ENCODE measurements at regions not wholly inside any gene's neighbourhood (a gene's known extent, or its start where the extent isn't known, plus 50 kb on each side); places are given as distances from the start of the nearest gene placed in this dataset.

GRCh38 chr18:30039201-30039600, 1003.3 kb downstream of the DSC3 start:
- ChIA-PET CTCF (no interaction called here), POLR2A (ENCODE audit: low non-redundant PET) (no interaction called here)
- Histone ChIP-seq H3K9me3 (ENCODE audit: low read depth, low read length, poor library complexity, severe bottlenecking) (no peaks in the 10 kb centered on the region), H3K36me3 (ENCODE audit: insufficient read depth, low read length, poor library complexity, severe bottlenecking) (no peaks in the 10 kb centered on the region), H3K27me3 (replicated peaks; ENCODE audit: insufficient read depth, low read depth, low read length, poor library complexity) (no peaks in the 10 kb centered on the region), H3K4me3 (ENCODE audit: low read depth, low read length, poor library complexity, severe bottlenecking) (no peak overlapping the region), H3K27ac (ENCODE audit: low read depth, low read length, poor library complexity, severe bottlenecking) (no peak overlapping the region), H3K4me1 (ENCODE audit: insufficient read depth, low read length, poor library complexity, severe bottlenecking) (no peaks in the 10 kb centered on the region)
- intact Hi-C loops (cut with micrococcal nuclease; ENCODE audit: unreplicated experiment) = no loop called here
- no TSS peak for BruUV-seq (replicated peaks)
- no peak for TF ChIP-seq CTCF (conservative IDR thresholded peaks at IDR 0.05; ENCODE audit: low read depth, low read length)
- no peak for DNase-seq (ENCODE audit: low spot score)

GRCh38 chr18:30034818-30035217, 1007.7 kb downstream of the DSC3 start:
- H3K27ac ChIP-seq (ENCODE audit: low read depth, low read length, poor library complexity, severe bottlenecking) = no peak overlapping the region
- intact Hi-C loops (cut with micrococcal nuclease; ENCODE audit: unreplicated experiment) = no loop called here
- no TSS peak for BruUV-seq (replicated peaks)
- no peaks in the 10 kb centered on the region for H3K4me1 ChIP-seq (ENCODE audit: insufficient read depth, low read length, poor library complexity, severe bottlenecking)
- H3K27me3 ChIP-seq (replicated peaks; ENCODE audit: insufficient read depth, low read depth, low read length, poor library complexity) = no peaks in the 10 kb centered on the region
- DNase-seq (ENCODE audit: low spot score) = no peak
- no peaks in the 10 kb centered on the region for H3K9me3 ChIP-seq (ENCODE audit: low read depth, low read length, poor library complexity, severe bottlenecking)
- no peaks in the 10 kb centered on the region for H3K36me3 ChIP-seq (ENCODE audit: insufficient read depth, low read length, poor library complexity, severe bottlenecking)
- TF ChIP-seq EZH2 (IDR thresholded peaks at IDR 0.05; ENCODE audit: borderline replicate concordance, low read depth, low read length, poor library complexity, severe bottlenecking) (no peak), CTCF (conservative IDR thresholded peaks at IDR 0.05; ENCODE audit: low read depth, low read length) (no peak)
- CTCF ChIA-PET = no interaction called here
- no peak overlapping the region for H3K4me3 ChIP-seq (ENCODE audit: low read depth, low read length, poor library complexity, severe bottlenecking)
- POLR2A ChIA-PET (ENCODE audit: low non-redundant PET) = no interaction called here

GRCh38 chr18:30016179-30016578, 1026.4 kb downstream of the DSC3 start:
- no peak overlapping the region for H3K27ac ChIP-seq (ENCODE audit: low read depth, low read length, poor library complexity, severe bottlenecking)
- ChIA-PET CTCF (no interaction called here), POLR2A (ENCODE audit: low non-redundant PET) (no interaction called here)
- H3K4me1 ChIP-seq (ENCODE audit: insufficient read depth, low read length, poor library complexity, severe bottlenecking) = no peaks in the 10 kb centered on the region
- BruUV-seq (replicated peaks) = no TSS peak
- H3K9me3 ChIP-seq (ENCODE audit: low read depth, low read length, poor library complexity, severe bottlenecking) = no peaks in the 10 kb centered on the region
- TF ChIP-seq CTCF (conservative IDR thresholded peaks at IDR 0.05; ENCODE audit: low read depth, low read length) (no peak), EZH2 (IDR thresholded peaks at IDR 0.05; ENCODE audit: borderline replicate concordance, low read depth, low read length, poor library complexity, severe bottlenecking) (no peak)
- H3K4me3 ChIP-seq (ENCODE audit: low read depth, low read length, poor library complexity, severe bottlenecking) = no peak overlapping the region
- H3K36me3 ChIP-seq (ENCODE audit: insufficient read depth, low read length, poor library complexity, severe bottlenecking) = no peaks in the 10 kb centered on the region
- H3K27me3 ChIP-seq (replicated peaks; ENCODE audit: insufficient read depth, low read depth, low read length, poor library complexity) = no peaks in the 10 kb centered on the region
- DNase-seq (ENCODE audit: low spot score) = no peak
- intact Hi-C loops (cut with micrococcal nuclease; ENCODE audit: unreplicated experiment) = no loop called here

Data from A673 (cell line).